ENCODE measurements at regions not wholly inside any gene's neighbourhood (a gene's known extent, or its start where the extent isn't known, plus 50 kb on each side); places are given as distances from the start of the nearest gene placed in this dataset.

- Mint-ChIP-seq H3K4me3 (no peak overlapping the region), H3K9me3 (no peaks in the 10 kb centered on the region), H3K4me1 (no peaks in the 10 kb centered on the region), H3K27ac (no peak overlapping the region), H3K27me3 (peaks cover 12% of the 10 kb centered on the region), H3K36me3 (ENCODE audit: low read depth) (no peaks in the 10 kb centered on the region)
- no peak for DNase-seq
- intact Hi-C loops (cut with micrococcal nuclease), result no loop called here
These were observed 121.6 kb upstream of the HNRNPA3 start for GRCh38 chr2:177090967-177091366.

GRCh38 chr2:177093371-177093770 lies 119.2 kb upstream of the HNRNPA3 start:
- intact Hi-C loops (cut with micrococcal nuclease), result no loop called here
- Mint-ChIP-seq H3K36me3 (ENCODE audit: low read depth) (no peaks in the 10 kb centered on the region), H3K9me3 (no peaks in the 10 kb centered on the region), H3K4me1 (no peaks in the 10 kb centered on the region), H3K27ac (no peak overlapping the region), H3K27me3 (peaks cover 17% of the 10 kb centered on the region), H3K4me3 (no peak overlapping the region)
- DNase-seq, result no peak

- no peaks in the 10 kb centered on the region for H3K4me1 Mint-ChIP-seq
- no peak for DNase-seq
- H3K9me3 Mint-ChIP-seq, result no peaks in the 10 kb centered on the region
- no peaks in the 10 kb centered on the region for H3K36me3 Mint-ChIP-seq (ENCODE audit: low read depth)
- no peak overlapping the region for H3K4me3 Mint-ChIP-seq
- H3K27me3 Mint-ChIP-seq, result peaks cover 12% of the 10 kb centered on the region
- no peak overlapping the region for H3K27ac Mint-ChIP-seq
- intact Hi-C loops (cut with micrococcal nuclease), result no loop called here
These were observed 114.5 kb upstream of the HNRNPA3 start for GRCh38 chr2:177098001-177098613.

- H3K27ac Mint-ChIP-seq, result no peak overlapping the region
- no peaks in the 10 kb centered on the region for H3K4me1 Mint-ChIP-seq
- intact Hi-C loops (cut with micrococcal nuclease), result no loop called here
- H3K36me3 Mint-ChIP-seq (ENCODE audit: low read depth), result no peaks in the 10 kb centered on the region
- peaks cover 12% of the 10 kb centered on the region for H3K27me3 Mint-ChIP-seq
- H3K4me3 Mint-ChIP-seq, result no peak overlapping the region
- DNase-seq, result no peak
- H3K9me3 Mint-ChIP-seq, result no peaks in the 10 kb centered on the region
These were observed 110.7 kb upstream of the HNRNPA3 start for GRCh38 chr2:177101930-177102329.

GRCh38 chr2:177106212-177106611 lies 106.4 kb upstream of the HNRNPA3 start:
- Mint-ChIP-seq H3K27ac (no peak overlapping the region), H3K4me1 (no peaks in the 10 kb centered on the region), H3K4me3 (no peak overlapping the region), H3K9me3 (no peaks in the 10 kb centered on the region), H3K36me3 (ENCODE audit: low read depth) (no peaks in the 10 kb centered on the region), H3K27me3 (peaks cover 21% of the 10 kb centered on the region)
- peak; percentile 53 for DNase-seq
- intact Hi-C loops (cut with micrococcal nuclease), result no loop called here

- Mint-ChIP-seq H3K27me3 (peaks cover 22% of the 10 kb centered on the region), H3K4me1 (no peaks in the 10 kb centered on the region), H3K36me3 (ENCODE audit: low read depth) (no peaks in the 10 kb centered on the region), H3K27ac (no peak overlapping the region), H3K4me3 (no peak overlapping the region), H3K9me3 (no peaks in the 10 kb centered on the region)
- peak; percentile 13 for DNase-seq
- intact Hi-C loops (cut with micrococcal nuclease), result no loop called here
These were observed 103.7 kb upstream of the HNRNPA3 start for GRCh38 chr2:177108890-177109289.

- peaks cover 30% of the 10 kb centered on the region for H3K27me3 Mint-ChIP-seq
- no peaks in the 10 kb centered on the region for H3K4me1 Mint-ChIP-seq
- no peak overlapping the region for H3K27ac Mint-ChIP-seq
- DNase-seq, result peak; percentile 15
- no peaks in the 10 kb centered on the region for H3K36me3 Mint-ChIP-seq (ENCODE audit: low read depth)
- intact Hi-C loops (cut with micrococcal nuclease), result no loop called here
- no peaks in the 10 kb centered on the region for H3K9me3 Mint-ChIP-seq
- H3K4me3 Mint-ChIP-seq, result no peak overlapping the region
These were observed 97.9 kb upstream of the HNRNPA3 start for GRCh38 chr2:177114712-177115111.

GRCh38 chr2:177117755-177118154 lies 94.8 kb upstream of the HNRNPA3 start:
- Mint-ChIP-seq H3K4me1 (no peaks in the 10 kb centered on the region), H3K27ac (no peak overlapping the region), H3K4me3 (no peak overlapping the region), H3K27me3 (peaks cover 34% of the 10 kb centered on the region), H3K9me3 (no peaks in the 10 kb centered on the region), H3K36me3 (ENCODE audit: low read depth) (no peaks in the 10 kb centered on the region)
- no peak for DNase-seq
- intact Hi-C loops (cut with micrococcal nuclease), result no loop called here

- DNase-seq, result no peak
- intact Hi-C loops (cut with micrococcal nuclease), result no loop called here
- H3K36me3 Mint-ChIP-seq (ENCODE audit: low read depth), result no peaks in the 10 kb centered on the region
- H3K27me3 Mint-ChIP-seq, result peaks cover 38% of the 10 kb centered on the region
- H3K9me3 Mint-ChIP-seq, result no peaks in the 10 kb centered on the region
- H3K27ac Mint-ChIP-seq, result no peak overlapping the region
- H3K4me1 Mint-ChIP-seq, result no peaks in the 10 kb centered on the region
- H3K4me3 Mint-ChIP-seq, result no peak overlapping the region
These were observed 94.0 kb upstream of the HNRNPA3 start for GRCh38 chr2:177118636-177119035.

GRCh38 chr2:177119099-177119498 lies 93.5 kb upstream of the HNRNPA3 start:
- Mint-ChIP-seq H3K27ac (no peak overlapping the region), H3K9me3 (no peaks in the 10 kb centered on the region), H3K4me3 (no peak overlapping the region), H3K27me3 (peaks cover 39% of the 10 kb centered on the region), H3K4me1 (no peaks in the 10 kb centered on the region), H3K36me3 (ENCODE audit: low read depth) (no peaks in the 10 kb centered on the region)
- intact Hi-C loops (cut with micrococcal nuclease), result no loop called here
- DNase-seq, result no peak

- H3K36me3 Mint-ChIP-seq (ENCODE audit: low read depth), result no peaks in the 10 kb centered on the region
- intact Hi-C loops (cut with micrococcal nuclease), result no loop called here
- no peaks in the 10 kb centered on the region for H3K9me3 Mint-ChIP-seq
These were observed 89.5 kb upstream of the HNRNPA3 start for GRCh38 chr2:177123048-177123447.

GRCh38 chr2:177124371-177124770 lies 88.2 kb upstream of the HNRNPA3 start:
- Mint-ChIP-seq H3K27ac (no peak overlapping the region), H3K4me3 (no peak overlapping the region), H3K4me1 (no peaks in the 10 kb centered on the region), H3K36me3 (ENCODE audit: low read depth) (no peaks in the 10 kb centered on the region), H3K9me3 (no peaks in the 10 kb centered on the region), H3K27me3 (peaks cover 27% of the 10 kb centered on the region)
- DNase-seq, result no peak
- intact Hi-C loops (cut with micrococcal nuclease), result no loop called here

More at GRCh38 chr2:177123048-177123447, 89.5 kb upstream of the HNRNPA3 start:
- Mint-ChIP-seq H3K27me3 (peaks cover 32% of the 10 kb centered on the region), H3K4me3 (no peak overlapping the region), H3K27ac (no peak overlapping the region), H3K4me1 (no peaks in the 10 kb centered on the region)
- DNase-seq, result no peak

GRCh38 chr2:177127821-177128220 lies 84.8 kb upstream of the HNRNPA3 start:
- Mint-ChIP-seq H3K4me1 (peaks cover 5% of the 10 kb centered on the region), H3K27me3 (peaks cover 16% of the 10 kb centered on the region), H3K4me3 (no peak overlapping the region), H3K27ac (no peak overlapping the region), H3K36me3 (ENCODE audit: low read depth) (no peaks in the 10 kb centered on the region), H3K9me3 (no peaks in the 10 kb centered on the region)
- no peak for DNase-seq
- intact Hi-C loops (cut with micrococcal nuclease), result no loop called here

GRCh38 chr2:177129610-177130009 lies 83.0 kb upstream of the HNRNPA3 start:
- no peaks in the 10 kb centered on the region for H3K36me3 Mint-ChIP-seq (ENCODE audit: low read depth)
- H3K27ac Mint-ChIP-seq, result no peak overlapping the region
- H3K4me3 Mint-ChIP-seq, result peak overlapping the region; percentile 22
- intact Hi-C loops (cut with micrococcal nuclease), result no loop called here
- peaks cover 10% of the 10 kb centered on the region for H3K27me3 Mint-ChIP-seq
- no peak for DNase-seq
- no peaks in the 10 kb centered on the region for H3K9me3 Mint-ChIP-seq
- H3K4me1 Mint-ChIP-seq, result peaks cover 5% of the 10 kb centered on the region

GRCh38 chr2:177131858-177132257 lies 80.7 kb upstream of the HNRNPA3 start:
- Mint-ChIP-seq H3K9me3 (no peaks in the 10 kb centered on the region), H3K36me3 (ENCODE audit: low read depth) (no peaks in the 10 kb centered on the region), H3K4me3 (no peak overlapping the region), H3K4me1 (peaks cover 5% of the 10 kb centered on the region), H3K27me3 (peaks cover 6% of the 10 kb centered on the region), H3K27ac (no peak overlapping the region)
- intact Hi-C loops (cut with micrococcal nuclease), result no loop called here
- DNase-seq, result no peak

All from activated CD4-positive, alpha-beta T cell treated with anti-CD3 and anti-CD28 coated beads, Interleukin-2, amount 10 ng/mL, durations not matched to agents 24 days and 14 days (primary cell).